AG09319 (cell line): ENCODE measurements at regions not wholly inside any gene's neighbourhood (a gene's known extent, or its start where the extent isn't known, plus 50 kb on each side); places are given as distances from the start of the nearest gene placed in this dataset.

ENCODE experiments used
- DNase-seq: peaks from one replicate; pipeline ENCODE4 v3.0.0-alpha.2; 2010; ENCODE audit warnings: low read depth; ENCODE audit errors: extremely low read depth
- CTCF ChIP-seq: IDR thresholded peaks from 2 replicates; pipeline ENCODE4 v1.5.1; 2011; ENCODE audit warnings: low read depth, mild to moderate bottlenecking, inconsistent platforms, low read length, moderate library complexity

- no peak for DNase-seq
- no peak for TF ChIP-seq CTCF
These were observed 272.5 kb downstream of the BUD13 start for GRCh38 chr11:116500026-116500946.

GRCh38 chr11:116499396-116500003, 273.3 kb downstream of the BUD13 start:
- DNase-seq, result peak; percentile 3
- TF ChIP-seq CTCF, result peak; percentile 45

GRCh38 chr11:116498161-116498560, 274.6 kb downstream of the BUD13 start:
- DNase-seq, result no peak
- no peak for TF ChIP-seq CTCF

GRCh38 chr11:116492600-116492999, 280.2 kb downstream of the BUD13 start:
- DNase-seq, result no peak
- no peak for TF ChIP-seq CTCF

GRCh38 chr11:116488836-116489389, 283.9 kb downstream of the BUD13 start:
- no peak for TF ChIP-seq CTCF
- DNase-seq, result no peak

GRCh38 chr11:116485425-116485824, 287.4 kb downstream of the BUD13 start:
- TF ChIP-seq CTCF, result no peak
- DNase-seq, result no peak

- no peak for TF ChIP-seq CTCF
- DNase-seq, result no peak
These were observed 290.1 kb downstream of the BUD13 start for GRCh38 chr11:116482716-116483115.
